ENCODE measurements at regions not wholly inside any gene's neighbourhood (a gene's known extent, or its start where the extent isn't known, plus 50 kb on each side); places are given as distances from the start of the nearest gene placed in this dataset.

- TF ChIP-seq CEBPB (IDR thresholded peaks at IDR 0.05) (no peak), ZBTB7A (IDR thresholded peaks at IDR 0.05; ENCODE audit: low read depth) (no peak), RAD21 (IDR thresholded peaks at IDR 0.05; ENCODE audit: low read depth) (no peak), MAX (IDR thresholded peaks at IDR 0.05) (no peak), CREB1 (IDR thresholded peaks at IDR 0.05; ENCODE audit: low read depth) (no peak), USF1 (IDR thresholded peaks at IDR 0.05) (no peak), FOXM1 (IDR thresholded peaks at IDR 0.05; ENCODE audit: borderline replicate concordance, low read depth) (no peak), REST (IDR thresholded peaks at IDR 0.05; ENCODE audit: low read depth) (no peak), YY1 (IDR thresholded peaks at IDR 0.05; ENCODE audit: low read depth) (no peak), TEAD4 (IDR thresholded peaks at IDR 0.05) (no peak), EP300 (IDR thresholded peaks at IDR 0.05; ENCODE audit: borderline replicate concordance) (no peak), EGR1 (IDR thresholded peaks at IDR 0.05) (no peak), TCF12 (IDR thresholded peaks at IDR 0.05; ENCODE audit: low read depth) (no peak)
Measured at GRCh38 chr1:208448425-208448824, 204.2 kb upstream of the PLXNA2 start.

Data from Ishikawa (cell line).